ENCODE measurements at regions not wholly inside any gene's neighbourhood (a gene's known extent, or its start where the extent isn't known, plus 50 kb on each side); places are given as distances from the start of the nearest gene placed in this dataset.

- intact Hi-C loops (cut with DNase I), result no loop called here
- DNase-seq (ENCODE audit: extremely low spot score), result no peak
- H3K27me3 ChIP-seq, result no peaks in the 10 kb centered on the region
- H3K4me3 ChIP-seq, result no peak overlapping the region
- WGBS, result 65% methylated on average over 4 of the region's 4 CpGs
- H3K27ac ChIP-seq (replicated peaks in 1 of 4), result no peak overlapping the region
- H3K9me3 ChIP-seq, result no peaks in the 10 kb centered on the region
- TF ChIP-seq POLR2A (IDR thresholded peaks at IDR 0.05; ENCODE audit: low read depth) (no peak), CTCF (IDR thresholded peaks at IDR 0.05) (no peak), EP300 (IDR thresholded peaks at IDR 0.05) (no peak), POLR2AphosphoS5 (IDR thresholded peaks at IDR 0.05) (no peak)
- H3K36me3 ChIP-seq, result no peaks in the 10 kb centered on the region
- no peaks in the 10 kb centered on the region for H3K4me1 ChIP-seq
Measured at GRCh38 chr3:76972624-76973296, 67.1 kb upstream of the ROBO2 start.

GRCh38 chr3:76976996-76977395 is 62.9 kb upstream of the ROBO2 start:
- H3K36me3 ChIP-seq, result no peaks in the 10 kb centered on the region
- no peak for DNase-seq (ENCODE audit: extremely low spot score)
- intact Hi-C loops (cut with DNase I), result no loop called here
- H3K27me3 ChIP-seq, result no peaks in the 10 kb centered on the region
- no peak overlapping the region for H3K4me3 ChIP-seq
- no peaks in the 10 kb centered on the region for H3K4me1 ChIP-seq
- H3K27ac ChIP-seq (replicated peaks in 1 of 4), result no peak overlapping the region
- H3K9me3 ChIP-seq, result no peaks in the 10 kb centered on the region
- TF ChIP-seq POLR2A (IDR thresholded peaks at IDR 0.05; ENCODE audit: low read depth), result no peak
- TF ChIP-seq CTCF (IDR thresholded peaks at IDR 0.05), result no peak
- TF ChIP-seq EP300 (IDR thresholded peaks at IDR 0.05), result no peak
- no peak for TF ChIP-seq POLR2AphosphoS5 (IDR thresholded peaks at IDR 0.05)

- Histone ChIP-seq H3K9me3 (no peaks in the 10 kb centered on the region), H3K4me1 (no peaks in the 10 kb centered on the region), H3K4me3 (no peak overlapping the region), H3K27ac (replicated peaks in 1 of 4) (no peak overlapping the region), H3K27me3 (no peaks in the 10 kb centered on the region), H3K36me3 (no peaks in the 10 kb centered on the region)
- intact Hi-C loops (cut with DNase I), result no loop called here
- DNase-seq (ENCODE audit: extremely low spot score), result no peak
- TF ChIP-seq POLR2AphosphoS5 (IDR thresholded peaks at IDR 0.05) (no peak), POLR2A (IDR thresholded peaks at IDR 0.05; ENCODE audit: low read depth) (no peak), EP300 (IDR thresholded peaks at IDR 0.05) (no peak), CTCF (IDR thresholded peaks at IDR 0.05) (no peak)
Measured at GRCh38 chr3:76985645-76986044, 54.3 kb upstream of the ROBO2 start.

GRCh38 chr3:76986876-76987474 is 52.9 kb upstream of the ROBO2 start:
- 86% methylated on average over 11 of the region's 11 CpGs for WGBS
- H3K27me3 ChIP-seq, result no peaks in the 10 kb centered on the region

More at GRCh38 chr3:76986876-76987474, 52.9 kb upstream of the ROBO2 start:
- no peak overlapping the region for H3K4me3 ChIP-seq
- no peak for DNase-seq (ENCODE audit: extremely low spot score)
- no peak for TF ChIP-seq CTCF (IDR thresholded peaks at IDR 0.05)
- no peak for TF ChIP-seq EP300 (IDR thresholded peaks at IDR 0.05)
- TF ChIP-seq POLR2A (IDR thresholded peaks at IDR 0.05; ENCODE audit: low read depth), result no peak
- no peak for TF ChIP-seq POLR2AphosphoS5 (IDR thresholded peaks at IDR 0.05)
- no peak overlapping the region for H3K27ac ChIP-seq (replicated peaks in 1 of 4)
- no peaks in the 10 kb centered on the region for H3K36me3 ChIP-seq
- H3K9me3 ChIP-seq, result no peaks in the 10 kb centered on the region
- intact Hi-C loops (cut with DNase I), result no loop called here
- no peaks in the 10 kb centered on the region for H3K4me1 ChIP-seq

Small RNA genes lying in the stretch of these regions (small RNA-seq; reads per million reads assigned to genes)
- gene RF00019, result 0 reads per million in 3 donors

All from esophagus muscularis mucosa (tissue), 4 donors.